IMR-90 (cell line): ENCODE measurements at regions not wholly inside any gene's neighbourhood (a gene's known extent, or its start where the extent isn't known, plus 50 kb on each side); places are given as distances from the start of the nearest gene placed in this dataset.

Experiments
- ATAC-seq: fragments of 200-7000 bp; cut with Tn5 transposase; 2 replicates; pipeline ENCODE4 v1.9.1; 2020; ENCODE audit warnings: low read depth, mild to moderate bottlenecking, moderate library complexity
- BruUV-seq: library from RNA; stranded (reverse); fragments of 400-500 nt; replicated peaks from 2 replicates; lab custom pipeline; 2021; lab: Mats Ljungman, UMichigan
- CTCF ChIA-PET: fragments of 300-600 bp; formaldehyde crosslinking; extraction: SDS; loops from one replicate; lab custom pipeline; 2021; ENCODE audit warnings: antibody characterized with exemption; lab: Yijun Ruan, JAX
- POLR2A ChIA-PET: fragments of 300-600 bp; sonication (Branson Sonifier 250); formaldehyde crosslinking; loops from one replicate; lab custom pipeline; 2022; ENCODE audit warnings: antibody characterized with exemption; ENCODE audit not compliant: unreplicated experiment; lab: Charles Lee
- DNase-seq: peaks from one replicate; pipeline ENCODE4 v3.0.0; 2013
- H2AFZ ChIP-seq: replicated peaks from 2 replicates; pipeline ENCODE3; 2013; ENCODE audit warnings: low read length, mild to moderate bottlenecking; ENCODE audit not compliant: poor library complexity
- H2AK5ac ChIP-seq: 2 replicates; pipeline ENCODE4 v1.6.1; 2013; ENCODE audit warnings: low read depth, low read length, inconsistent platforms
- H2AK9ac ChIP-seq: replicated peaks from 2 replicates; pipeline ENCODE3; 2013; ENCODE audit warnings: mild to moderate bottlenecking, low read depth, low read length, moderate library complexity; ENCODE audit not compliant: poor library complexity
- H2BK120ac ChIP-seq: 2 replicates; pipeline ENCODE4 v1.6.1; 2013; ENCODE audit warnings: low read depth, low read length, inconsistent platforms
- H2BK15ac ChIP-seq: 3 replicates; pipeline ENCODE4 v1.6.1; 2013; ENCODE audit warnings: low read depth, low read length, inconsistent platforms
- H2BK20ac ChIP-seq: 2 replicates; pipeline ENCODE4 v1.6.1; 2013; ENCODE audit warnings: low read depth, mild to moderate bottlenecking, inconsistent platforms, low read length, moderate library complexity
- H2BK5ac ChIP-seq: 2 replicates; pipeline ENCODE4 v1.6.1; 2013; ENCODE audit warnings: mild to moderate bottlenecking, low read depth, low read length, inconsistent platforms; ENCODE audit not compliant: poor library complexity, severe bottlenecking
- H3K14ac ChIP-seq: replicated peaks from 2 replicates; pipeline ENCODE4 v1.6.1; 2013; ENCODE audit warnings: low read depth, low read length, inconsistent platforms
- H3K18ac ChIP-seq: 2 replicates; pipeline ENCODE4 v1.6.1; 2013; ENCODE audit warnings: low read depth, low read length, control low read depth
- H3K23ac ChIP-seq: 2 replicates; pipeline ENCODE4 v1.6.1; 2013; ENCODE audit warnings: low read depth, low read length, inconsistent platforms
- H3K27ac ChIP-seq: 2 replicates; pipeline ENCODE4 v1.5.1; 2013; ENCODE audit warnings: mild to moderate bottlenecking, control low read depth, low read length; ENCODE audit not compliant: insufficient read depth
- H3K27me3 ChIP-seq: 2 replicates; pipeline ENCODE4 v1.6.1; 2013; ENCODE audit warnings: low read length; ENCODE audit not compliant: control insufficient read depth, insufficient read depth
- H3K36me3 ChIP-seq: 2 replicates; pipeline ENCODE4 v1.6.1; 2013; ENCODE audit warnings: low read length, mixed read lengths; ENCODE audit not compliant: control insufficient read depth, insufficient read depth
- H3K4ac ChIP-seq: 2 replicates; pipeline ENCODE4 v1.6.1; 2013; ENCODE audit warnings: low read depth, low read length, inconsistent platforms
- H3K4me1 ChIP-seq: 2 replicates; pipeline ENCODE4 v1.6.1; 2013; ENCODE audit warnings: low read length, mixed read lengths; ENCODE audit not compliant: control insufficient read depth, insufficient read depth
- H3K4me2 ChIP-seq: 2 replicates; pipeline ENCODE4 v1.6.1; 2013; ENCODE audit warnings: low read depth, mild to moderate bottlenecking, control low read depth, low read length, moderate library complexity
- H3K4me3 ChIP-seq: 2 replicates; pipeline ENCODE4 v1.5.1; 2013; ENCODE audit warnings: low read depth, mild to moderate bottlenecking, control low read depth, low read length, moderate library complexity; ENCODE audit not compliant: insufficient read depth
- H3K56ac ChIP-seq: 2 replicates; pipeline ENCODE4 v1.6.1; 2013; ENCODE audit warnings: low read length, inconsistent platforms; ENCODE audit not compliant: insufficient read depth; ENCODE audit errors: extremely low read depth
- H3K79me1 ChIP-seq, 2 experiments: 2 replicates each; pipeline ENCODE4 v1.6.1; 2013; ENCODE audit warnings: low read length in 2 of 2, inconsistent platforms in 1 of 2, low read depth in 1 of 2
- H3K9ac ChIP-seq: 2 replicates; pipeline ENCODE4 v1.6.1; 2013; ENCODE audit warnings: low read depth, low read length, control low read depth
- H3K9me1 ChIP-seq: 2 replicates; pipeline ENCODE4 v1.6.1; 2013; ENCODE audit warnings: low read length, inconsistent platforms; ENCODE audit not compliant: insufficient read depth
- H3K9me3 ChIP-seq: 2 replicates; pipeline ENCODE4 v1.6.1; 2013; ENCODE audit warnings: low read length; ENCODE audit not compliant: control insufficient read depth, insufficient read depth
- H4K20me1 ChIP-seq: 2 replicates; pipeline ENCODE4 v1.6.1; 2013; ENCODE audit warnings: low read length, inconsistent platforms; ENCODE audit not compliant: insufficient read depth
- H4K5ac ChIP-seq: 2 replicates; pipeline ENCODE4 v1.6.1; 2013; ENCODE audit warnings: mild to moderate bottlenecking, low read depth, low read length, control low read depth
- H4K8ac ChIP-seq, 2 experiments: 2 replicates each; pipeline ENCODE4 v1.6.1; 2013; ENCODE audit warnings: low read depth in 2 of 2, low read length in 2 of 2, control low read depth in 1 of 2, inconsistent platforms in 1 of 2
- H4K91ac ChIP-seq: 2 replicates; pipeline ENCODE4 v1.6.1; 2013; ENCODE audit warnings: low read depth, low read length, inconsistent platforms; ENCODE audit not compliant: insufficient read depth
- CHD1 ChIP-seq: IDR thresholded peaks from 2 replicates; pipeline ENCODE4 v1.6.1; 2012; ENCODE audit warnings: low read depth, low read length, improper control_type of control experiment
- WGBS, 2 experiments: methylation state at CpG; one replicate each; pipeline versions ENCODE4 v1.1.5 to v1.1.7; 2013; ENCODE audit warnings: missing lambda C conversion rate in 2 of 2; ENCODE audit not compliant: insufficient read length in 1 of 2; ENCODE audit errors: extremely low coverage in 2 of 2; 5-methylcytosine and 5-hydroxymethylcytosine counted together
- dilution Hi-C: fragments of 300-500 bp; cut with HindIII; formaldehyde crosslinking; loops from one replicate; pipeline ENCODE4 v1.14.3; 2018; ENCODE audit warnings: low sequenced_read_pairs; ENCODE audit not compliant: unreplicated experiment
- in situ Hi-C: fragments of 300-500 bp; cut with MboI; formaldehyde crosslinking; loops from 3 replicates; pipeline ENCODE4 v1.14.3; 2019; ENCODE audit warnings: low sequenced_read_pairs, inconsistent platforms, mixed read lengths
- intact Hi-C: fragments of 100-400 bp; cut with micrococcal nuclease; formaldehyde crosslinking; loops from 2 replicates; pipeline ENCODE4 v1.10.0; 2022

DNA sequence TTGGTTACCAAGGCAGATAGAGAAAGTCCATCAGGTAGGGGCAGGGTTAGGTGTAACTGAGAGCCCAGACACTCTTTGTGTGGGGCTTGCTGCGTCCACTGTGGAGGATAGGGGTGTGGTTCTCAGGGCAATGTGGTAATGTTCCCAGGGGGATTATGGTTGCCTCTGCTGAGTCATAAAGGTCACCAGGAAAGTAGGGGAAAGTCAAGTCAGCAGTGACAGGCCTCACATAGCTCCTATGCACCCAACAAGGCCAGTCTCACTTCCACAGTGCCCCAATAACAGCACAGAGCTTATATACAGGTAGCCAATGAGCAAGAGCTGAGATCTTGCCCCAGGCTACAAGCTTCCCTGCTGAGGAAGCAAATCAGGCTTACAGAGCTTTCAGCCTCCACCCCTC, 1438.0 kb upstream of the ZEB2 start:
- H3K4ac ChIP-seq: no peak overlapping the region
- H2AK9ac ChIP-seq: no peak overlapping the region
- H3K23ac ChIP-seq: no peak overlapping the region
- intact Hi-C loops (no loop called here), dilution Hi-C loops (no loop called here), in situ Hi-C loops (no loop called here)
- no peak overlapping the region for H3K18ac ChIP-seq
- no peak for ATAC-seq
- H3K4me1 ChIP-seq: no peaks in the 10 kb centered on the region
- no peak overlapping the region for H3K4me3 ChIP-seq
- H3K9ac ChIP-seq: no peak overlapping the region
- H2AK5ac ChIP-seq: no peak overlapping the region
- no peak for TF ChIP-seq CHD1
- no peak overlapping the region for H2BK5ac ChIP-seq
- no peak overlapping the region for H2BK120ac ChIP-seq
- H4K91ac ChIP-seq: no peak overlapping the region
- ChIA-PET CTCF (no interaction called here), POLR2A (no interaction called here)
- no peak overlapping the region for H4K8ac ChIP-seq
- no peak overlapping the region for H3K27ac ChIP-seq
- no peak overlapping the region for H2BK15ac ChIP-seq
- H3K36me3 ChIP-seq: no peaks in the 10 kb centered on the region
- H2AFZ ChIP-seq: no peak overlapping the region
- H2BK20ac ChIP-seq: no peak overlapping the region
- no peak overlapping the region for H3K4me2 ChIP-seq
- no peaks in the 10 kb centered on the region for H4K20me1 ChIP-seq
- H4K5ac ChIP-seq: no peak overlapping the region
- no peak overlapping the region for H3K14ac ChIP-seq
- WGBS, 2 experiments: 75% methylated on average over 1 of the region's 1 CpG; no CpG with 5 or more reads in 1 of the 2 experiments
- H3K9me1 ChIP-seq: no peaks in the 10 kb centered on the region
- H3K56ac ChIP-seq: no peak overlapping the region
- H3K9me3 ChIP-seq: peaks cover 6% of the 10 kb centered on the region
- no peaks in the 10 kb centered on the region for H3K27me3 ChIP-seq
- no TSS peak for BruUV-seq
- no peaks in the 10 kb centered on the region for H3K79me1 ChIP-seq
- no peak for DNase-seq
